ENCODE measurements at regions not wholly inside any gene's neighbourhood (a gene's known extent, or its start where the extent isn't known, plus 50 kb on each side); places are given as distances from the start of the nearest gene placed in this dataset.

DNA sequence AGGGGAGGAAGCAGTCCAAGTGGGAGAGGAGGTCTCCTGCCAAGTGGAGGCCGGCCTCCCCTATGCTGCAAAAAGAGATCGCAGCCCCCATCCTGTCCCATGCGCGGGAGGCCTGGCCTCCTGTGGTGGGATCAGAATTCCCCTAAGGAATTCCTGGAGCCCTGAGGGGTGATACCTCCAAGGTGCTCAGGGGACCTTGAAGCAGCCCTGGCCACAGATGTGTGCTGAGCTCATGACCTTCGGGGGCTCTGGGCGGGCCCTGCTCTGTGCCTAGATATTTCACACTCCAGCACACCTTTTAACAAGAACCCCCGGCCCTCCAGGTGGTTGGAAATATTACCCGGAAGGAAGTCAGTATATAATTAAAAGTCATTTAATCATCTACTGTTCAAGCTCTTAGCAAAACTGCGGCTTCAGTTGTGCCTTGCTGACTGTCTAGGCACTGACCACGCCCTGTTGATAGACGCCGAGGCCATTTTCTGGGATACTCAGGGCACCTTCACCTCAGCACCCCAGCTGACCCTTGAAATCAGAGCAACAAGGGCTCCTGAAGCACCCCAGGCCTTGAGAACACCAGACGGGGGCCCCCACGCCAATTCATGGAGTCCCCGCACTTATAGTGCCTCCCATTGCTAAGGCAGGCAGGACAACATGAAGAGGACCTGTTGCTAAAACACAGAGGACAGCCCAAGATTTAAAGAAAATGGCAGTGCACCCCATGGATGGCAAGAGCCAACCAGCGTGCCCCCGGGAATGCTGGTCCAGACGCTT is 119.1 kb downstream of the NDUFA10 start:
- DNase-seq = no peak

DNA sequence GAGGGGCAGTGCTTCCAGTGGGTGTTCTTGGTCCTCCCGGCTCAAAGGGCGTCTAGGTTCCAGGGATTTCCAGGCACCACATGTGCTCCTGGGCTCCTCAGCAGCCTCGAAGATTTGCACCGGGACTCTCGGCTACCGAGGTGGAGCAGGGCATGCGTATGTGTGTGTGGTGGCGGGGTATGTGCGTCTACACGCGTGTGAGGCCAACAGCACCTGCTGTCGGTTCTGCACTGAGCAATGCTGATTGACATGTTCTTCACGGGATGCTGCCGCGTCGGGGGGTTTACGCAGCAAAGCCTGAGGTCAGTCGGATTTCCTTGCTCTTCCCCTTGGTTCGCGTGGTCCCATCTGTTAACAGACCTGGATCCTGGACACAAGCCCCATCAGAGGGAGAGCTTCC is 119.8 kb downstream of the NDUFA10 start:
- DNase-seq = no peak

DNA sequence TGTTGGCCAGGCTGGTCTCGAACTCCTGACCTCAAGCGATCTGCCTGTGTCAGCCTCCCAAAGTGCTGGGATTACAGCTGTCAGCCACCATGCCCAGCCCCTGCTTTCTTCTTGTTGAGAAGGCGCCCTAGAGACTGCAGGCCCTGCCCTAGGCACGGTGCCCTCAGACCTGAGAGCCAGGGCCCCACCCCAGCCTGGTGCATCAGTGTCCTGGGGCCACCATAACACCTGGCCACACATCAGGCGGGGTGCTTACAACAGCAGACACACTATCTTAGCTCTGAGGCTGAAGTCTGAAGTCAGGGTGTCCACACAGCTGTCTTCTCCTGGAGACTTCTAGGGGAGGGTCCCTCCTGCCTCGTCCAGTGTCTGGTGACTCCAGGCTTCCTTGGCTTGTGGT is 120.6 kb downstream of the NDUFA10 start:
- no peak for DNase-seq

DNA sequence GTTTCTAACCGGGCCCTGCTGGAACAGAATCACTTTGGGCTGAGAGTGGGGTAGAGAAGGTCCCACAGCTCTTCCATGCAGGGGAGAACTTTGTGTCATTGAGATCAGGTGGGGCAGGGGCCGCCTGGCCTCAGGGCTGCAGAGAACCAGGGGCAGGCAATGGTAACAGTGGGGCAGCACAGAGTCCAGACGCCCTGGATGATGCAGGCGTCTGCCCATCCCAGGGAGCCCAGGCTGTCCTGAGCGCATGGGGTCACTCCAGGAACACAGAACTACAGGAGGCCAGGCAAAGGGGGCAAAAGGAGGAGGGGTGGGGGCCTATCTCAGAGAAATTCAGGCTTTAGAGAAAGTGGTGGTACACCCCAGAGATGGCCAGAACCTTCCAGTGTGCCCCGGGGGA is 121.3 kb downstream of the NDUFA10 start:
- DNase-seq = no peak

DNA sequence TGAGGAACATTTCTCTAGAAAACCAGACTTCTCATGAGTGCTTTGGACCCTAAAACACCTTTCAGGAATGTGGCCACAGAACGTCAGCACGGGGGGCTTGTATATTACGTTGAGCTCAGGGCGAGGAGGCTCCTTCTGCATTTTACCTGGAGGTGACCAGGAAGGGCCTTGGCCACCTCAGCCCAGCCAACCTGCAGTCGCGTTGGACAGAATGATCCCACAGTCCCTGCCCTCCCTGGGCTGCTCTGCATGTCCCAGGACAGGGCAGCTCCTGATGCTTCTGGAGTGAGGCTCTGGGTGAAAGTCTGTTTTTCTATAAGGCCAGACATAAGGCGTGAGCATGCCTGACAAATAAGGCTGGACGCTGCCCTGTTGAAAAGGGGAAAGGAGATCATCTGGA is 121.9 kb downstream of the NDUFA10 start:
- no peak for DNase-seq

DNA sequence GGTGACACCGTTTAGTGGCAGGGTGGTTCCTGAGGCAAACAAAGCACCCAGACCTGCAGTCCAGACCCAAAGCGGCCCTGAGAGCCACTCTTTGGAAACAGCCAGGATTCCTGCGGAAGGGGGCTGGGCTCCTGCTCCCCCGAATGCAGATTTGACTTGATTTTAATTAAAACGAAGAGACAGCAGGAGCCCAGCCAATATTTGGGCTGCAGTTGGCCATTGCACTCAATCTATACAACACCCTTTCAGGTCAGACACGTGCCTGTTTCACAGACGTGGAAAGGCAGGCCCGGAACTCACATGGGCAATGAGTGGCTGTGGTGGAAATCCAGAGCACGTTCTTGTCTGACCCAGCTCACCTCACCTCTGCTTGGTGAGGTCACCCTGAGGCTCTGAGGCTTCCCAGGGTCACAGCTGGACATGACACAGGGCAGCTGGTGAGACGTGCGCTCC is 122.4 kb downstream of the NDUFA10 start:
- DNase-seq = no peak

DNA sequence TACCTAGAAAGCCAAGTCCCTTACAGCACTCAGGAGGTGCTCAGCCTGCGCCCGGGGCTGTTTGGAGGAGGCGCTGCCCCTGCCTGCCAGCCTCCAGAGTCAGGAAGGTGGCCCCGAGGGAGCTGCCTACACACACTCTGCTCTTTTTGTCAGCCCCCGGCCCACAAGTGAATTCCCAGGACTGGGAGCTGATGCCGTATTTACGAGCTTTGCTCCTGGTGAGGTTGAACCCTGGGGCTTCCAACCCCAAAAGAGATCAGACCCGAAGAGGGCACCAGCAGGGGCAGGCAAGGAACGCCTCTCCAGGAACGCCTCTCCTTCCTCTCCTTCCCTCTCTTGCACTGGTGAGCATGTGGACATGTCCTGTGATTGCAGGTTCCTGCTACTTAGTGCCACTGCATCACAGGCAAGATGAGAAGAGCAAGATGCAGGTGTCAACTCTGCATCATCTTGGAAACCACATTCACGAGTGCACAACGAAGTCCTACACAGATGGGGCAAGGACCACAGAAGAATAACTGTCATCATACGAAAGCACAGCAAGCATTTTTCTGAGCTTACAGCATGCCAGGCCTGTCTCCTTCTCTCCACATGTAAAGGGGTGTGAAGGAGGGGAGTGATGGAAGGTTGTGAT is 126.7 kb downstream of the NDUFA10 start:
- DNase-seq = no peak

DNA sequence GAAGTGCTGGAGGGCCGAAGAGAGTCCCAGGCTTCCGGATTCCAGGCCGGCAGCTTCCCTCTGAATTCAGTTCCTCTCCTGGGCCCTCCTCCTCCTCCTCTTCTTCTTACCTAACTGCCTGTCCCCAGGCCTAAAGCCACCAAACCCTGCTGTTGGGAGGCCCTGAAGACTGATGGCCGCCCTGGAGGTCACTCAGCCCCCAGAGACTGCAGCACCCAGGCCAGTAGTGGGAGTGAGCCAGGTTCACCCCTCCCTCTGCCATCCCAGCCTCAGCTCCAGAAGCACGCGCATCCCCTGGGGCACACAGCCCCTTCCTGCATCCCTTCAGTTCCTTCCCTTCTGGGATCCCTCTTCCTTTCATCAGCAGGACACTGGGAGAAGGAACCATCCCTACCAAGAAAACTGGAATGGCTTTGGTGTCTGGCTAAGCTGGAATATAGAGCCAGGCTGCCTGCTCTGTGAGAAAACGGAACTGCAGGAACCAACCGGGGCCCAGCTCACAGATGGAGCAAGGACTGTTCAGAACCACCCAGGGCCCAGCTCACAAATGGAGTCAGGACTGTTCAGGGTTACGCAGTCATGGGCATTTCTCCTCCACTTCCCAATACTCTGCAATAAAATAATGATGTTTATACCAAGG is 127.4 kb downstream of the NDUFA10 start:
- no peak for DNase-seq

DNA sequence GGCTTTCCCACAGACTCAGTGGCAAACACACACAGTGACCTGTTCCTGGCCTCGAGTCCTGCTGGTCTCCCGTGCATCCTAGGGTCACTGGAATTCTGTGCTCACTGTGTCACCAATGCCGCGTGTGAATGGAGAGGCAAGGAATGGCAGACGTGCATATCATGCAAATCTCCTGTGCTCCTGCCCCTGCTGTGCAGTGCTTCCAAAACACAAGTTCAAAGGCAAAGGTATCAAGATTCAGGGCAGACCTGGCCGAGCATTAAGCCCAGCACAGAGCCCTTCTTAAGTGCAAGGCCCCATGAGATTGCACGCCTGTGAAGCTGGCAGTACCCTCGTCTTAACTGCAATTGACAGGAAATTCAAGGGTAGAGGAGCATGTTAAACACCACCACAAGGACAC is 129.1 kb downstream of the NDUFA10 start:
- no peak for DNase-seq

DNA sequence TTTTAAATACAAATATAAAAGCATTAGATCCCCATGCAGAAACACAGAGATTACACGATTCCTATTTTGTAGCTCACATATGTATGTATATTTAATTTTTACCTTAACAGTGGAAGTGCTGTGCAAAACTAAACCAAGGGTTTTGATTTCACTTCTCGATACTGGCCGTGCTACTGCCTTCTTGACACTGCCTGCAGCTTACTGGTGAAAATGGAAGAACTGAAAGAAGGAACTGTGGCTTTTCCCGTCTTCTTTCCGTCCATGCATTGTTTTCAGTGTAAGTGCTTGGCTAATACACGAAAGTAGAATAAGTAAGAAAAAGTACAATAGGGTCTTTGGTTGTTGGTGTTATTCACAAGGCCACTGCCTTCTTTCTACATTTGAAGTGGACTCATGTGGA is 129.5 kb downstream of the NDUFA10 start:
- DNase-seq = no peak

DNA sequence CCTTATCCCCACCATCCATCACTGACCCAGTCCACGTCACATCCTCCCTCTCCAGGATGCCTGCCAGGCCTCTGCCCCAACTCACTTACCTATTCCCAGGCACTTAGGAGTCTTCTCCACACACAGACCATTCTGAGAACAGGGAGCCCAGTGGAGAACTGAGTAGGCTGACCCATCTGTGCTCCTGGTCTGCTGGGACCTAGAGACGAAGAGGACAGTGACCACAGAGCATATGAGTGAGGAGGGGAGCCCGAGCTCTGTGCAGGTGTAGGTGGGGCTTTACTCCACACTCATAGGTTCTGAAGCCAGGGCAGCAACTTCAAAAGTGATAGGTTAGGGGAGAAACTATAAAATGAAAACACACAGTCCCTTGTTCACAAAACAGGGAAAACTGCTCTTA is 130.0 kb downstream of the NDUFA10 start:
- no peak for DNase-seq

DNA sequence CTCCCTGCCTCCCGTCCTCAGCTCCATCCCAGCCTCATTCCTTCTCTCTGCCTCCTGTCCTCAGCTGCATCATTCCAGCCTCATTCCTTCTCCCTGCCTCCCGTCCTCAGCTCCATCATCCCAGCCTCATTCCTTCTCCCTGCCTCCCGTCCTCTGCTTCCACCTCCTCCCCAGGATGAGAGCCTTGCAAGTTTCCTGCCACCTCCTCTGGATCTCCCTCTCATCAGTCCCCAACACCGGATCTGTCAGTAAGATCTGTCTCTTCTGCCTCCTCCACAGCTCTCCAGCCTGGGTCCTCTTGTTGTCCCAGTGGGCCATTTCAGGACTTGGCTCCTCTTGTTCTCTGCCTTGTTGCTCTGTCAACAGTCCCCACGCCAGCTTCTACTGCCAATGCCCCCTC is 130.9 kb downstream of the NDUFA10 start:
- DNase-seq = no peak

DNA sequence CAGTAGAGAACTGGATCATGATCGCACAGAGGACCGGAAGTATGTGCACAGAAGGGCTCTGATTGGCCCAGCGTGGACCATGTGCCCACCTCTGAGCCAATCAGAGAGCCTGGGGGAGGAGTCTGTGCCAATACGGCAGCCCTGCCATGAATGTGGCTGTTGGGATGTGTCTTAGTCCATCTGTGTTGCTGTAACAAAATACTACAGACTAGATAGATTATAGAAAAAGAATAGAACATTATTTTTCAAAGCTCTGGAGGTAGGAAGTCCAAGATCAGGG is 132.0 kb downstream of the NDUFA10 start:
- no peak for DNase-seq

DNA sequence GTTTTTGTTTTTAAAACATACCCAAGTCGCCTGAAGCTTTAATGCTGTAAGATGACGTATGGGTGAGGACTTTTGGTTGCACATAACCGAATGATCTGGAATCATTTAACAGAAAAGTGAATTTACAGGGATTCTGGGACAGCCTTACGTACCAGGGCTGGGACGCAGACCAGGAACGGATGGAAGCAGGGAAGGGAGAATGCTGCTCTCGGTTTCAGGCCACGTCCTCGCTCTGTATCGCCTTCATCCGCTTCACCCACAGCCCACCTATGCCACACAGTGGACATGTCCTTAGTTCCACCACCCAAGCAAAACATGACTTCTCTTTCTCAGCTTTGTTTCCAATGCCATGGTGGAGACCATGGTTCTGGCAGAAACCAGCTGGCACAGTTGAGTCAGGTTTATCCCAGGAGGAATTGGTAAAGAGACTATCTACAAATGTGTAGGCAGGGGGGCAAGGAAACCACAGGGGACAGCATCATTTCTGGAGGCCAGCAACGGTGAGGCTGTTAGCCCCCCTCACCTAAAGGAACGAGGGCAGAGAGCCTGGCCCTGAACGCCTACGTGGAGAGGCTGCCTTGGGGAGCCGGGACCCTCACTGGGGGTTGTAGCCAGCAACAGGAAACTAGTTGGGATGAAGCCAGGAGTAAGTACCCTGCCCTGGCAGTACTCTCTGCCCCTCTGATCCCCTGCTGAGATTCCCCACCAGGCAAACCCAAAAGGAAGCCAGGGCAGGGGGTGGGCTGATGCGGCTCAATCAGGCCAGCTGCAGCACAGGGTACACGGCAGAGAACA is 132.5 kb downstream of the NDUFA10 start:
- no peak for DNase-seq

DNA sequence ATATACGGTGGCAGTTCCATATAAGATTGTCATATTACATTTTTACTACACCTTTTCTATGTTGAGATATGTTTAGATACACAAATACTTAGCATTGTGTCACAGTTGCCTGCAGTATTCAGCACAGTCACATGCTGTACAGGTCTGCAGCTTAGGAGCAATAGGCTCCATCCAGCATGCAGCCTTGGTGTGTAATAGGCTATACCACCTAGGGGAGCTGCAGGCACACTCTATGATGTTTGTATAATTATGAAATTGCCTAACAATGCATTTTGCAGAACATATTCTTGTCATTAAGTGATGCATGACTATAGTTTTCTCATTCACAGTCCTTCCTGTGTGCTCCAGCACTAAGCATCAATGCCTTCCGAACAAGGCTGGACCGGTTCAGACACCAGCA is 133.4 kb downstream of the NDUFA10 start:
- no peak for DNase-seq

DNA sequence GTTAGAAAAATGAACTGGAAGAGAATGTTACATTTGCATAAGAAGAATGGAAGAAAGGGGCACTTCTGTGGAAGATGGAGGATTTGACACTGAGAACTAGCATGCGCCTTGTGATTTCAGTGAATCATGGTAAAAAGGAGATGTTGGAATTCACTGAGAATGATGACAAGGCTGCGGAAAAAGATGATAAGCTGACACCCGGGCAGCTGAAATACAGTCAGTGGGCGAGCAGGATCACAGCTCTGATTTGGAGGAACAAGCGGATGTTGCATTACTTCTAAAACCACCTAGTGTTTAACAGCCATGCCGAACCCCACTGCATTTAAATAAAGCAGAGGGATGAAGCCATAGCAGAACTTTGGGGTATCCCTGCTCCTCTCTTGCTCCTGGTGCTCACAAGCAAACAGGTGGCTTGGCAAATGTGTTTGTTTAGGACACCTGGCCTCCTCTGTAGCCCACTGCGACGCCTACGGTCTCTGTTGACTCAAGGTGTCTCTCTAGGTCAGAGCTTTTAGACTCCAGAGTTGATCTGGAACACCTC is 134.9 kb downstream of the NDUFA10 start:
- DNase-seq = no peak

DNA sequence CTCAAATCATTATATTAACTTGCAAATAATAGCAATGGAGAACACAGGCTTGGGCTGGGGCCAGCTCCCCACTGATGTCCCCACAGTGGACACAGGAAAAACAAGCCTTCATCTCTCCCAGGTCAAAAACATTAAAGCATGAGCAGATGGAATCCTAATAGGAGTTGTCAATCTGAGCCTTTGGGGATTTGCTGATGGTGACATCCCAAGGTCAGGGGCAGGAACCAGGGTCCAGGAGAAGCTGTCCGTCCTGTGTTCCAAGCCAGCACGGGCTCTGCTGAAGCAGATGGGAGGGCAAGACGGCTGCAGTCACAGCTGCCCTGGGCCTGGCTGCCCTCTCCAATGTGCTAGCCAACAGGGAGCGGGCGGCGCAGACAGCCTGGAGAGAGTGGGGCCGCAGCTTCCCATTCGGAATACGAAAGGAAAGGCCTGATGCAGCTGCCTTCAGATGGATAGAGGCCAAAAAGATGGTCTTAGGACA is 135.5 kb downstream of the NDUFA10 start:
- DNase-seq = no peak

DNA sequence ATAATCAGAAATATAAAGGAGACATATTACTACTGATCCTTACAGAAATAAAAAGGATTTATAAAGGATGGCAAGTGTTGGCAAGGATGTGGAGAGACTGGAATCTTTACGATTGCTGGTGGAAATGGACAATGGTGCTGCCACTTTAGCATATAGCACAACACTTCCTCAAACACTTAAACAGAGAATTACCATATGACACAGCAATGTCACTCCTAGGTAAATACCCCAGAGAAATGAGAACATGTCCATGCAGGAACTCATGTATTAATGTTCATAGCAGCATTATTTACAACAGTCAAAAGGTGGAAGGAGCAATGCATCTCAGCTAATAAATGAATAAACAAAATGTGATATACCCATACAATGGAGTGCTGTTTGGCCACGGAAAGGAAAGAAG is 137.5 kb downstream of the NDUFA10 start:
- no peak for DNase-seq

DNA sequence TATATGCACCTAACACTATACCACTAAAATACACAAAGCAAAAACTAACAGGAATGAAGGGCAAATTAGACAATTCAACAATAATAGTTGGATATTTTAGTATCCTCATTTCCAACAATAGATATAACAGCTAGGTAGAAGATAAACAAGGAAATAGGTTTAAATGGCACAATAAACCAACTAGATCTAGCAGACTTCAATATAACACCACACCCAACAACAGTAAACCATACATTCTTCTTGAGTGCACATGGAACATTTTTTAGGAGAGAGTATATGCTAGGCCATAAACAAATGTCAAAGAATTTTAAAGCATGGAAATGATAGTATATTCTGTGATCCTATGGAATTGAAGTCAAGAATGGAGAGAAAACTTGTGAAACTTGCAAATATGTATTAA is 138.4 kb downstream of the NDUFA10 start:
- DNase-seq = no peak

DNA sequence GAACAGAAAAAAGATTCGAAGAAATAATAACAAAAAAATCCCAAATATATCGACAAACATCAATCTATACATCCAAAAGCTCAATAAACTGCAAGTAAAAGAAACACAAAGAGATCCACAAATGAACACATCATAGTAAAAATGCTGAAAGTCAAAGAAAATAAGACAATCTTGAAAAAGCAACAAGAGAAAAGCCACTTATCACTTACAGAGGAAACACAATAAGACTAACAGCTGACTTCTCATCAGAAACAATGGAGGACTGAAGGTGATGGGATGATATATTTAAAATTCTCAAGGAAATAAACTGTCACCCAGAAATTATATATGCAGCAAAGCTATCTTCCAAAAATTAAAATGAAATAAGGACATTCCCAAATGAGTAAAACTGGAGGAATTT is 140.3 kb downstream of the NDUFA10 start:
- no peak for DNase-seq

DNA sequence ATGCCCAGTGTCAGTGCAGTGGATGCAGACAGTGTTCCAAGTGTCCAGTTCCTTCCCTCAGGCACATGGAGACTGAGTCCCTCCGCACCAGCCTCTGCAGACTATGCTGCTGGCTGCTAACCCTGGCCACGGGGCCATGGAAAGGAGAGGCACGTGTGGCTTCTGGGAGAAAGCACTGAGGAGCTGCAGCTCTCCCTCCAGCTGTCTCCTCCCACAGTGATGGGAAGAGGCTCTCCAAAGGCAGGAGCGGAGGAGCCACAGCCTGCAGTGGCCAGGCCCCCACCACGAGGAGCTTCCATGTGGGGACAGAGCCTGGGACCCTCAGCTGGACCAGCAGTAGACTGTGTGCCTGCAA is 141.1 kb downstream of the NDUFA10 start:
- no peak for DNase-seq

DNA sequence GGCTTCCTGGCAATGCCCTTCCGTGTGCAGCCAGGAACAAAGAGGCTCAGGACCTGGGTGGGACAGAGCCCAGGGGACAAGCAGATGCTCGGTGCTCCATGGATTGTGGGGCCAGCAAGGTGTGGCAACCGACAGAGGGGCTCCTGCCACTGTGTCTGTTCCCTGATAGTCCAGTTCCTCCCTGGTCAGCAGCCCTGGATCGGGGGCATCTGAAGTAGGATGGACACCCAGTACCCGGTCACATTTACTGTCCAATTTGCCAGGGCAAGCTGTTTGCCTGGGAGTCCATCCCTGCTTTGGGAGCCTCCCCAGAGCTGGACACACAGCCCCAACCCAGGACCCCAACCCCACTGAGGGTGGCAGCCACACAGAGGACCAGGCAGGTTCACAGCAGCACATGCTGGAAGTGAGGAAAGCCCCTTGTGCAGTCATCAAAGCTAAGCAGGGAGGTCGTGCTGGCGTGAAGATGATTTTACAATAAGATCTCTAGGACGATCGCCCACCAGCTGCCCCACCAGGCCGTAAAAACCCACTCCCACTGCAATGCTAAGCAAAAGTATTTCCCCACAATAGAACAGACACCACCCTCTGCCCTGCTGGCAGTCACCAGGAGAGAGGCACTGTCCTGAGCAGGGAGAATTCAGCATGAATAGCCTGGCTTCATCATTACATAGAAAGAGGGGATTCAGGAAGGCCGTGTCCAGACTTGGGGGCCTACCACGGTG is 141.7 kb downstream of the NDUFA10 start:
- DNase-seq = no peak

DNA sequence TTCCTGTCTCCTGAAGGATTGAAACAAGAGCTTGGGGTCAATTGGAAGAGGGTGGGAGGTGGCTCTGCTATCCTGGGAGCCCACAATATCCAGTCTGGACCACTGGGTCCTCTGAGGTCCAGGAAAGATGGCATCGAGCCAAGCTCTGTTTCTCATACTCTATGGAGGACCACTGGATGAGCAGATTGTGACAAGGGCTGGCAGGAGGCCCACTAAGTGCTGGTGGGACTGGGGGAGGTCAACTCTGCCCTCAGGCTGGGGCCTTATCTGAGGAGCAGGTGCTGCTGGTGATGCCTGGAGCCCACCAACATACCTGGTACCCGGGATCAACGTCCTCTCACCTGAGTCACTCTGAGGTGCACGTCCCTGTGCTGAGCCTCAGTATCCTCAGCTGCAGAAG is 142.4 kb downstream of the NDUFA10 start:
- DNase-seq = no peak

Measured in activated CD4-positive, alpha-beta T cell treated with anti-CD3 and anti-CD28 coated beads for 4 hours (primary cell).